ENCODE measurements at regions not wholly inside any gene's neighbourhood (a gene's known extent, or its start where the extent isn't known, plus 50 kb on each side); places are given as distances from the start of the nearest gene placed in this dataset.

DNA sequence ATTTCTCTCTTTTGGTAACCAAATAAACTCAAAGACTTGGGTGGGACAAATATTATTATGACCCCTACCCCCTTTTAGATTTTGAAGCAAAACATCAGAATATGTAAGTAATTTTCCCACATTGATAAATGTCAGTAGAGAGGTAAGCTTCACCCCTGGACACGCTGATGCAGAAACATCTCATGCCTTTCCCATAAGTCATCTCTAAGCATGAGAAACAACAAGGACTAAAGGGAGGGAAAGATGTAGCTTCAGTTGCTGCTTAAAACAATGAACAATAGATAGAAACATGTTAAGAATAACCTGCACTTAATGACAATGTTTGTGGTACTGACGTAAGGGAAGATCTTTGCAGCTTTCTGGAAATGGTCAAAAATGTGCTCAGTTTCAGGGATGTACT, 56.3 kb upstream of the SLC8A3 start:
- TF ChIP-seq, protein P1, sequence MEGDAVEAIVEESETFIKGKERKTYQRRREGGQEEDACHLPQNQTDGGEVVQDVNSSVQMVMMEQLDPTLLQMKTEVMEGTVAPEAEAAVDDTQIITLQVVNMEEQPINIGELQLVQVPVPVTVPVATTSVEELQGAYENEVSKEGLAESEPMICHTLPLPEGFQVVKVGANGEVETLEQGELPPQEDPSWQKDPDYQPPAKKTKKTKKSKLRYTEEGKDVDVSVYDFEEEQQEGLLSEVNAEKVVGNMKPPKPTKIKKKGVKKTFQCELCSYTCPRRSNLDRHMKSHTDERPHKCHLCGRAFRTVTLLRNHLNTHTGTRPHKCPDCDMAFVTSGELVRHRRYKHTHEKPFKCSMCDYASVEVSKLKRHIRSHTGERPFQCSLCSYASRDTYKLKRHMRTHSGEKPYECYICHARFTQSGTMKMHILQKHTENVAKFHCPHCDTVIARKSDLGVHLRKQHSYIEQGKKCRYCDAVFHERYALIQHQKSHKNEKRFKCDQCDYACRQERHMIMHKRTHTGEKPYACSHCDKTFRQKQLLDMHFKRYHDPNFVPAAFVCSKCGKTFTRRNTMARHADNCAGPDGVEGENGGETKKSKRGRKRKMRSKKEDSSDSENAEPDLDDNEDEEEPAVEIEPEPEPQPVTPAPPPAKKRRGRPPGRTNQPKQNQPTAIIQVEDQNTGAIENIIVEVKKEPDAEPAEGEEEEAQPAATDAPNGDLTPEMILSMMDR (IDR thresholded peaks at IDR 0.05), result no peak
- no peak for TF ChIP-seq EP300 (IDR thresholded peaks at IDR 0.05)

All from ovary (tissue), 3 donors.